H1 (cell line): ENCODE measurements at regions not wholly inside any gene's neighbourhood (a gene's known extent, or its start where the extent isn't known, plus 50 kb on each side); places are given as distances from the start of the nearest gene placed in this dataset.

Source experiments
- CTCF ChIA-PET: fragments of 300-600 bp; sonication (Branson Sonifier 250); formaldehyde crosslinking; loops from one replicate; lab custom pipeline; 2021; ENCODE audit not compliant: partially characterized antibody; lab: Charles Lee
- POLR2A ChIA-PET: fragments of 300-600 bp; sonication (Branson Sonifier 250); formaldehyde crosslinking; loops from one replicate; lab custom pipeline; 2021; ENCODE audit warnings: inconsistent platforms; ENCODE audit not compliant: partially characterized antibody; lab: Charles Lee
- DNase-seq, 2 experiments: peaks; one replicate each; pipeline versions ENCODE4 v3.0.0 to v3.0.0-alpha.2; 2010 to 2022; ENCODE audit warnings: low spot score in 2 of 2, low read depth in 1 of 2, mixed read lengths in 1 of 2
- FAIRE-seq: peaks from 2 replicates; lab custom pipeline; 2011; peaks lifted over from hg19 to GRCh38; lab: Jason Lieb, UNC
- H2AFZ ChIP-seq: 2 replicates; pipeline ENCODE4 v1.8.1; 2012; ENCODE audit warnings: low read length, inconsistent platforms
- H2AK5ac ChIP-seq: 2 replicates; pipeline ENCODE4 v1.6.1; 2013; ENCODE audit warnings: low read depth, low read length
- H2BK120ac ChIP-seq: replicated peaks from 2 replicates; pipeline ENCODE3; 2013; ENCODE audit warnings: low read depth, low read length, inconsistent platforms
- H2BK12ac ChIP-seq: 2 replicates; pipeline ENCODE4 v1.6.1; 2013; ENCODE audit warnings: low read depth, low read length
- H2BK15ac ChIP-seq: 2 replicates; pipeline ENCODE4 v1.6.1; 2013; ENCODE audit warnings: low read length
- H2BK20ac ChIP-seq: 2 replicates; pipeline ENCODE4 v1.6.1; 2013; ENCODE audit warnings: low read length
- H2BK5ac ChIP-seq: 2 replicates; pipeline ENCODE4 v1.6.1; 2013; ENCODE audit warnings: low read depth, low read length
- H3K14ac ChIP-seq: 2 replicates; pipeline ENCODE4 v1.6.1; 2013; ENCODE audit warnings: inconsistent platforms; ENCODE audit not compliant: insufficient read length
- H3K18ac ChIP-seq: 2 replicates; pipeline ENCODE4 v1.6.1; 2013; ENCODE audit warnings: low read length; ENCODE audit errors: extremely low read depth
- H3K23ac ChIP-seq: 2 replicates; pipeline ENCODE4 v1.6.1; 2013; ENCODE audit warnings: inconsistent platforms; ENCODE audit not compliant: insufficient read length
- H3K23me2 ChIP-seq: 2 replicates; pipeline ENCODE4 v1.6.1; 2013; ENCODE audit warnings: low read depth, low read length
- H3K27ac ChIP-seq: 2 replicates; pipeline ENCODE4 v1.6.1; 2011; ENCODE audit warnings: low read depth, low read length, inconsistent platforms
- H3K27me3 ChIP-seq, 4 experiments: replicated peaks in 1 of 4; 1 replicate in 1 of 4; 2 replicates in 3 of 4; pipeline versions ENCODE4 v1.6.1 to v1.8.1; 2011 to 2013; ENCODE audit warnings: low read length in 3 of 4, mild to moderate bottlenecking in 3 of 4, inconsistent platforms in 2 of 4, mixed read lengths in 2 of 4, moderate library complexity in 1 of 4; ENCODE audit not compliant: control insufficient read depth in 3 of 4, insufficient read depth in 3 of 4; ENCODE audit errors: extremely low read depth in 1 of 4
- H3K36me3 ChIP-seq, 4 experiments: 2 replicates each; pipeline versions ENCODE4 v1.6.1 to v1.8.1; 2011 to 2013; ENCODE audit warnings: mild to moderate bottlenecking in 4 of 4, low read length in 3 of 4, moderate library complexity in 2 of 4, control low read depth in 1 of 4, inconsistent platforms in 1 of 4; ENCODE audit not compliant: insufficient read depth in 4 of 4, control insufficient read depth in 2 of 4
- H3K4ac ChIP-seq: replicated peaks from 2 replicates; pipeline ENCODE3; 2013; ENCODE audit warnings: low read length, low read depth, mixed read lengths, inconsistent platforms; ENCODE audit not compliant: insufficient read length
- H3K4me1 ChIP-seq, 4 experiments: replicated peaks in 1 of 4; 1 replicate in 1 of 4; 2 replicates in 3 of 4; pipeline versions ENCODE4 v1.6.1 to v1.8.1; 2011 to 2013; ENCODE audit warnings: low read length in 3 of 4, inconsistent platforms in 2 of 4, mixed read lengths in 1 of 4; ENCODE audit not compliant: insufficient read depth in 4 of 4, control insufficient read depth in 3 of 4
- H3K4me2 ChIP-seq, 2 experiments: 2 replicates each; pipeline versions ENCODE4 v1.6.1 to v1.8.1; 2011 to 2013; ENCODE audit warnings: low read depth in 2 of 2, low read length in 2 of 2, control low read depth in 1 of 2, inconsistent platforms in 1 of 2, mild to moderate bottlenecking in 1 of 2; ENCODE audit not compliant: insufficient read depth in 1 of 2
- H3K4me3 ChIP-seq, 4 experiments: fragments of 200-600, 300-600 bp in 1 of 4; sonication (generic), shearing (Covaris generic), sonication (Bioruptor Twin) in 1 of 4; 2 replicates each; pipeline versions ENCODE4 v1.5.1 to v1.8.1; 2011 to 2016; ENCODE audit warnings: low read length in 4 of 4, low read depth in 3 of 4, control low read depth in 2 of 4, inconsistent platforms in 2 of 4, mild to moderate bottlenecking in 2 of 4, mixed read lengths in 1 of 4, moderate library complexity in 1 of 4; ENCODE audit not compliant: insufficient read depth in 2 of 4; ENCODE audit errors: extremely low read depth in 1 of 4
- H3K56ac ChIP-seq: replicated peaks from 2 replicates; pipeline ENCODE3; 2013; ENCODE audit warnings: low read depth, mild to moderate bottlenecking, mixed read lengths, low read length, inconsistent platforms; ENCODE audit not compliant: insufficient read length
- H3K79me1 ChIP-seq: 2 replicates; pipeline ENCODE4 v1.6.1; 2013; ENCODE audit warnings: low read depth, low read length, control low read depth
- H3K79me2 ChIP-seq, 2 experiments: 2 replicates each; pipeline versions ENCODE4 v1.6.1 to v1.8.1; 2012 to 2013; ENCODE audit warnings: low read length in 2 of 2, mild to moderate bottlenecking in 2 of 2, inconsistent platforms in 1 of 2; ENCODE audit not compliant: insufficient read depth in 2 of 2, control insufficient read depth in 1 of 2
- H3K9ac ChIP-seq, 4 experiments: replicated peaks in 1 of 4; 1 replicate in 1 of 4; 2 replicates in 3 of 4; pipeline versions ENCODE4 v1.6.1 to v1.8.1; 2011 to 2013; ENCODE audit warnings: low read depth in 3 of 4, low read length in 3 of 4, control low read depth in 2 of 4, mild to moderate bottlenecking in 2 of 4, moderate library complexity in 2 of 4, inconsistent platforms in 1 of 4; ENCODE audit errors: extremely low read depth in 1 of 4
- H3K9me3 ChIP-seq, 2 experiments: 2 replicates each; pipeline versions ENCODE4 v1.6.1 to v1.8.1; 2012 to 2013; ENCODE audit warnings: mild to moderate bottlenecking in 2 of 2, moderate library complexity in 2 of 2, control low read depth in 1 of 2, inconsistent platforms in 1 of 2, low read depth in 1 of 2, low read length in 1 of 2, mixed read lengths in 1 of 2; ENCODE audit not compliant: insufficient read depth in 2 of 2
- H4K20me1 ChIP-seq, 2 experiments: replicated peaks in 1 of 2; 2 replicates each; pipeline versions ENCODE3 to v1.8.1; 2011 to 2013; ENCODE audit warnings: inconsistent platforms in 2 of 2, low read length in 2 of 2, mild to moderate bottlenecking in 1 of 2; ENCODE audit not compliant: insufficient read depth in 2 of 2, control insufficient read depth in 1 of 2
- H4K5ac ChIP-seq: 2 replicates; pipeline ENCODE4 v1.6.1; 2013; ENCODE audit warnings: low read length, low read depth, mixed read lengths, inconsistent platforms; ENCODE audit not compliant: insufficient read length
- H4K8ac ChIP-seq: 2 replicates; pipeline ENCODE4 v1.8.0; 2013; ENCODE audit warnings: mild to moderate bottlenecking, moderate library complexity, low read length, inconsistent platforms; ENCODE audit not compliant: insufficient read depth; ENCODE audit errors: extremely low read depth
- H4K91ac ChIP-seq: replicated peaks from 2 replicates; pipeline ENCODE3; 2013; ENCODE audit warnings: low read length, mixed read lengths, inconsistent platforms; ENCODE audit not compliant: insufficient read length
- CBX8 ChIP-seq: fragments of 300-800, 300-1000 bp; sonication (generic); IDR thresholded peaks from 2 replicates; pipeline ENCODE4 v1.7.1; 2016; ENCODE audit warnings: low read depth, low read length, borderline replicate concordance
- RNF2 ChIP-seq: fragments of 200-900, 300-1000 bp; sonication (generic); IDR thresholded peaks from 2 replicates; pipeline ENCODE4 v1.7.1; 2016; ENCODE audit warnings: borderline replicate concordance, low read depth, mild to moderate bottlenecking, antibody characterized with exemption, low read length; ENCODE audit not compliant: poor library complexity, severe bottlenecking; ENCODE audit errors: missing control alignments
- WGBS, 2 experiments: shearing (Covaris generic) in 1 of 2; methylation state at CpG; one replicate each; pipeline versions ENCODE4 v1.1.6 to v1.1.7; 2013 to 2015; ENCODE audit warnings: low lambda C conversion rate in 2 of 2, mixed read lengths in 2 of 2, inconsistent platforms in 1 of 2, low coverage in 1 of 2, missing lambda C conversion rate in 1 of 2; ENCODE audit not compliant: insufficient replicate concordance in 2 of 2, insufficient coverage in 1 of 2, insufficient read length in 1 of 2; ENCODE audit errors: extremely low coverage in 1 of 2, missing lambda C conversion rate in 1 of 2; 5-methylcytosine and 5-hydroxymethylcytosine counted together

GRCh38 chrX:55996649-55997048 is 235.5 kb upstream of the KLF8 start:
- CTCF ChIA-PET = no interaction called here
- no peaks in the 10 kb centered on the region for H3K79me2 ChIP-seq

More at GRCh38 chrX:55996649-55997048, 235.5 kb upstream of the KLF8 start:
- no peaks in the 10 kb centered on the region for H3K79me1 ChIP-seq
- no peak overlapping the region for H3K4me3 ChIP-seq
- no peak for FAIRE-seq
- no peak overlapping the region for H4K8ac ChIP-seq
- no peak overlapping the region for H3K14ac ChIP-seq
- H2BK15ac ChIP-seq = no peak overlapping the region
- H2BK5ac ChIP-seq = no peak overlapping the region
- no peak overlapping the region for H3K4ac ChIP-seq
- no peaks in the 10 kb centered on the region for H3K23me2 ChIP-seq
- no peak overlapping the region for H3K56ac ChIP-seq
- POLR2A ChIA-PET = no interaction called here
- H4K5ac ChIP-seq = no peak overlapping the region
- H3K4me2 ChIP-seq = no peak overlapping the region
- H2BK120ac ChIP-seq = no peak overlapping the region
- no peak overlapping the region for H3K18ac ChIP-seq
- DNase-seq = no peak
- no peaks in the 10 kb centered on the region for H4K20me1 ChIP-seq
- H3K9me3 ChIP-seq = no peaks in the 10 kb centered on the region
- H2AFZ ChIP-seq = no peak overlapping the region
- no peaks in the 10 kb centered on the region for H3K27me3 ChIP-seq
- H2BK20ac ChIP-seq = no peak overlapping the region
- TF ChIP-seq RNF2 = no peak
- no peak for TF ChIP-seq CBX8
- H3K4me1 ChIP-seq = 0 out of 7 replicates have a peak, but pooled peaks cover 0 to 3% (median 0%) of the 10 kb centered on the region in 4 experiments
- no peak overlapping the region for H2AK5ac ChIP-seq
- H3K27ac ChIP-seq = no peak overlapping the region
- H3K23ac ChIP-seq = no peak overlapping the region
- H4K91ac ChIP-seq = no peak overlapping the region
- no peak overlapping the region for H3K9ac ChIP-seq
- H2BK12ac ChIP-seq = no peak overlapping the region
- 100% methylated on average over 1 of the region's 3 CpGs; no CpG with 5 or more reads in 1 of the 2 experiments for WGBS, 2 experiments
- no peaks in the 10 kb centered on the region for H3K36me3 ChIP-seq
